Left ventricle myocardium inferior (tissue), 1 donor: ENCODE measurements at regions not wholly inside any gene's neighbourhood (a gene's known extent, or its start where the extent isn't known, plus 50 kb on each side); places are given as distances from the start of the nearest gene placed in this dataset.

Experiments used
- DNase-seq: peaks from one replicate; pipeline ENCODE4 v3.0.0-alpha.2; 2020
- H3K27ac ChIP-seq: fragments of 200-600 bp; replicated peaks from 2 replicates; pipeline ENCODE4 v1.8.0; 2021
- H3K27me3 ChIP-seq: fragments of 200-600 bp; 2 replicates; pipeline ENCODE4 v1.8.0; 2021; ENCODE audit warnings: low read depth
- H3K36me3 ChIP-seq: fragments of 200-600 bp; 2 replicates; pipeline ENCODE4 v1.8.0; 2021
- H3K4me1 ChIP-seq: fragments of 200-600 bp; 2 replicates; pipeline ENCODE4 v1.8.0; 2021
- H3K4me3 ChIP-seq: fragments of 200-600 bp; 2 replicates; pipeline ENCODE4 v1.8.0; 2021; ENCODE audit warnings: mild to moderate bottlenecking, moderate library complexity
- H3K9me3 ChIP-seq: fragments of 200-600 bp; replicated peaks from 2 replicates; pipeline ENCODE4 v1.8.0; 2021
- intact Hi-C: fragments of 100-400 bp; cut with micrococcal nuclease; formaldehyde crosslinking; loops from one replicate; pipeline ENCODE4 v1.11.0; 2022
- TF ChIP-seq, protein P1 (sequence below): fragments of 200-600 bp; IDR thresholded peaks from 2 replicates; pipeline ENCODE4 v1.8.0; 2021; ENCODE audit warnings: antibody characterized with exemption, mild to moderate bottlenecking, borderline replicate concordance
- donor health status: DM: no; HTN: yes; CAD: no; lungs with severe emphysema.

DNA sequence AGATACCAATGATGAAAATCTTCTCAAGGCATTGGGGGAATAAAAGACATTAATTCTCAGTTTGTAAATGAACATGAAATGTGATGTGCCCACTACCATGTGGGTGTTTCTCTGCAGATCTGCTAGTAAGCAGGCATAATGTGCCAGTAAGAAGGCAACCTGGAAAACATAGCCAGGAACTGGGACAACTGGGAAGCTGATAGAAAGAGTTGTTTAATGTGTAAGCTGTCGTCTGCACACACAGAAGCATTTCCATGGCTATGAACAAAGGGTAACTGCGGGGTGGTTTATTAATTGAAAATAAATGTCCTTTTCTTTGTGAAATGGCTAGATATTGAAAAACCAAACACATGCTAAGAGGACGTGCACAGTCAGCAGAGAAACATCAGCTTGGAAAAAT is 52.0 kb downstream of the ZC3H11B start:
- no peaks in the 10 kb centered on the region for H3K27me3 ChIP-seq
- TF ChIP-seq, protein P1, sequence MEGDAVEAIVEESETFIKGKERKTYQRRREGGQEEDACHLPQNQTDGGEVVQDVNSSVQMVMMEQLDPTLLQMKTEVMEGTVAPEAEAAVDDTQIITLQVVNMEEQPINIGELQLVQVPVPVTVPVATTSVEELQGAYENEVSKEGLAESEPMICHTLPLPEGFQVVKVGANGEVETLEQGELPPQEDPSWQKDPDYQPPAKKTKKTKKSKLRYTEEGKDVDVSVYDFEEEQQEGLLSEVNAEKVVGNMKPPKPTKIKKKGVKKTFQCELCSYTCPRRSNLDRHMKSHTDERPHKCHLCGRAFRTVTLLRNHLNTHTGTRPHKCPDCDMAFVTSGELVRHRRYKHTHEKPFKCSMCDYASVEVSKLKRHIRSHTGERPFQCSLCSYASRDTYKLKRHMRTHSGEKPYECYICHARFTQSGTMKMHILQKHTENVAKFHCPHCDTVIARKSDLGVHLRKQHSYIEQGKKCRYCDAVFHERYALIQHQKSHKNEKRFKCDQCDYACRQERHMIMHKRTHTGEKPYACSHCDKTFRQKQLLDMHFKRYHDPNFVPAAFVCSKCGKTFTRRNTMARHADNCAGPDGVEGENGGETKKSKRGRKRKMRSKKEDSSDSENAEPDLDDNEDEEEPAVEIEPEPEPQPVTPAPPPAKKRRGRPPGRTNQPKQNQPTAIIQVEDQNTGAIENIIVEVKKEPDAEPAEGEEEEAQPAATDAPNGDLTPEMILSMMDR = no peak
- H3K27ac ChIP-seq = no peak overlapping the region
- H3K4me3 ChIP-seq = no peak overlapping the region
- DNase-seq = no peak
- H3K36me3 ChIP-seq = no peaks in the 10 kb centered on the region
- no peaks in the 10 kb centered on the region for H3K9me3 ChIP-seq
- intact Hi-C loops = loop anchor here (10.0 kb wide), 1 partner anchor 336 kb away; no protein-coding TSS in a partner anchor
- H3K4me1 ChIP-seq = no peaks in the 10 kb centered on the region

DNA sequence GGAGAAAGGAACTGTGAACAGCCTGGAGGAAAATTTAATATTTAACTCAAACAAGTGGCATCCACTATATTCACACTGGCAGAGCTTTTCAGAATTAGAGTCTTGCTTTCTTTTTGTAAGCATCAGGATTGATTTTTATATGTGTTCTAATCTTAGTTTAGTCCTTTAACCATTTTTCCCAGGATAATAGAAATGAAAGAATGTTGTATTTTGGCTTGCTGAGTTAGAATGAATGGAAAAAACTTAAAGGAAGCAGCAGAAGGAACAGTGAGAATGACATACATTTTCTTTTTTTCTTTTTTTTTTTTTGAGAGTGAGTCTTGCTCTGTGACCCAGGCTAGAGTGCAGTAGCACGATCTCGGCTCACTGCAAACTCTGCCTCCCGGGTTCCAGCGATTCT is 53.0 kb downstream of the ZC3H11B start:
- TF ChIP-seq, protein P1 = no peak
- intact Hi-C loops = loop anchor here (10.0 kb wide), 1 partner anchor 335 kb away; no protein-coding TSS in a partner anchor
- DNase-seq = no peak
- Histone ChIP-seq H3K36me3 (no peaks in the 10 kb centered on the region), H3K4me1 (no peaks in the 10 kb centered on the region), H3K4me3 (no peak overlapping the region), H3K9me3 (no peaks in the 10 kb centered on the region), H3K27me3 (no peaks in the 10 kb centered on the region), H3K27ac (no peak overlapping the region)

DNA sequence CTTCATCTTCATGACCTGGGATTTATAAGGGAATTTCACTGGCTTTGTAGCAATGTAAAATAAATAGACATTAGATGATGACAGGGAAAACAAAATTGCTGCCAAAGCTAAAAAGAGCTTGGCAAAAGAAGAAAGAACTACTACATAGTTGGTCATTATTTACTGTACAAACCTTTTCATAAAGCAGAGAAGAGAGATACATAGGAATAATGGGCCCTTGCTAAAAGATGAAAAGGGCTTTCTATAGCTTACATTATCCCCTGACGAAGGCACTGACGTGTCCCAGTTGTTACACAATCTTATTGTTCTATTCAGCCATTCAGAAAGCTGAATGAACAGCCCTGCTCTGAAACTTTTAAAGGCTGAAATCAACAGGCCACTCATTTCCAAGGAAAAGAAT is 57.1 kb downstream of the ZC3H11B start:
- no peak for DNase-seq
- Histone ChIP-seq H3K27me3 (no peaks in the 10 kb centered on the region), H3K4me1 (no peaks in the 10 kb centered on the region), H3K36me3 (no peaks in the 10 kb centered on the region), H3K9me3 (no peaks in the 10 kb centered on the region), H3K27ac (no peak overlapping the region), H3K4me3 (no peak overlapping the region)
- TF ChIP-seq, protein P1 = no peak
- intact Hi-C loops = no loop called here

DNA sequence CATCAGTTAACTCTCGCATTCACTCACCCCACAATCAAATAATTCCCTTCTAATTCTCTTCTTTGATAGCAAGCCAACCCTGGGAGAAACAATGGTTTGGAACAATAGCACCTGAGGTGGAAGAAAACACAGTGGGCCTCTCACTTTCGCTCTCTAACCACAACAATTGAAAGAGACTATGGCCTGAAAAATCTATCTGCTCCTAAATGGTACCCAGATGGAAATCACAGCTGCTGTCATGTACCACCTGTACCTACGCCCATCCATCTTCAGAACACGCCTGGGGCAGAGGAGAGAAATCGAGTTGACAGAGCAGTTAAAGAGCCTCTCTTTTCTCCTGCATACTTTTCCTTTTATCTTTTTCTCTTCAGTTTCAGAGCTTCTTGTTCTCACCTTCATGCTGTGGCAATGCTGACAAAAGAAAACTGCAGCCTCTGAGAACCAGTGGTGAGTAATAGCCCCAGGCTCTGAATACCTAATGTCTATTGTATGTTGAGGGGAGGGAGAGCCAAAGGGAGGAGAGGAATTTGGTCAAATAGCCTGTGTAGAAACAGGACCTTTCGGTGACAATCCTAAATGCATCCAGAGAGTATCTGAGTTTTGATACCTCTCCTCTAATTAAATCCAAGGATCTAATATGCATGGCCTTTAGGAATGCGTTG is 57.7 kb downstream of the ZC3H11B start:
- H3K9me3 ChIP-seq = no peaks in the 10 kb centered on the region
- H3K36me3 ChIP-seq = no peaks in the 10 kb centered on the region
- DNase-seq = no peak
- no peak overlapping the region for H3K27ac ChIP-seq
- TF ChIP-seq, protein P1 = no peak
- H3K4me1 ChIP-seq = no peaks in the 10 kb centered on the region
- intact Hi-C loops = no loop called here
- no peak overlapping the region for H3K4me3 ChIP-seq
- H3K27me3 ChIP-seq = no peaks in the 10 kb centered on the region

DNA sequence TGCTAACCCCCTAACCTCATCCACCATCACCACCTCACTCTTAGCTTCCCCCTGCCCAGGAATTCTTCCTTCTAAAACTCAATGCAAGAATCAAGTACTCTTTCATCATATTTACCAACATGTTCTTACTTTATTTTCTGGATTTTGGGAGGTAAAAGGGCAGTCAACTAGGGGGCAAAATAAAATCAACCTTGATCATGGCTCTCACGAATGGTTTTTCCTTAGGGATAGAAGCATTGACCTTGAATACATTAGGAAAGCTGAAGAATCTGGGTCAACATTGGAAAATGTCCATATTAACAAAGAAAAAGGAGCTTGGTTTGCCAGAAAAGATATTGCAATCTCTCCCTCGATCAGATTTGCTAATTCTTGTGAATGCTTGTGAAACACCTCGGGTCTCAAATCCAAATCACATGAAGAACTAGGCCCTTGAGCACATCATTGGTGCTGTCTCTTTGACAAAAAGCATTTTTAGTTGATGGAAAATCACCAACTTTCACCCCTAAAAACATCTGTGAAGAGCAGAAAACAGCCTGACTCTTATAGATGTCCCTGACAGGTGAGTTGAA is 58.9 kb downstream of the ZC3H11B start:
- H3K4me3 ChIP-seq = no peak overlapping the region
- H3K9me3 ChIP-seq = no peaks in the 10 kb centered on the region
- H3K27ac ChIP-seq = no peak overlapping the region
- H3K27me3 ChIP-seq = no peaks in the 10 kb centered on the region
- DNase-seq = no peak
- intact Hi-C loops = no loop called here
- H3K4me1 ChIP-seq = no peaks in the 10 kb centered on the region
- no peaks in the 10 kb centered on the region for H3K36me3 ChIP-seq
- TF ChIP-seq, protein P1 = no peak
